Psoas muscle (tissue), 7 donors: ENCODE measurements at regions not wholly inside any gene's neighbourhood (a gene's known extent, or its start where the extent isn't known, plus 50 kb on each side); places are given as distances from the start of the nearest gene placed in this dataset.
"Not testable (repeated sequence)": the region's sequence is repeated elsewhere in the genome, so short reads cannot be mapped to it uniquely, and the experiment has no call there.

Experiments
- ATAC-seq, 4 donors: fragments of 200-7000 bp; cut with Tn5 transposase; one replicate each; pipeline ENCODE4 v1.9.1; 2020; ENCODE audit warnings: moderate library complexity in 3 of 4, mild to moderate bottlenecking in 2 of 4
- DNase-seq, 2 donors: peaks; one replicate each; pipeline ENCODE4 v3.0.0-alpha.2; 2020
- H3K27ac ChIP-seq: fragments of 200-600 bp; one replicate; pipeline ENCODE4 v1.8.0; 2022
- H3K27me3 ChIP-seq, 3 donors: fragments of 200-600 bp in 1 of 3; one replicate each; pipeline versions ENCODE4 v1.6.1 to v1.8.0; 2013 to 2022; ENCODE audit warnings: low read length in 2 of 3, mild to moderate bottlenecking in 2 of 3, moderate library complexity in 1 of 3; ENCODE audit not compliant: insufficient read depth in 3 of 3
- H3K36me3 ChIP-seq, 2 donors: fragments of 200-600 bp in 1 of 2; one replicate each; pipeline versions ENCODE4 v1.6.1 to v1.8.0; 2013 to 2022; ENCODE audit warnings: low read depth in 1 of 2, mild to moderate bottlenecking in 1 of 2, moderate library complexity in 1 of 2; ENCODE audit not compliant: insufficient read depth in 1 of 2
- H3K4me1 ChIP-seq: fragments of 200-600 bp; one replicate; pipeline ENCODE4 v1.8.0; 2022
- H3K4me3 ChIP-seq: fragments of 200-600 bp; one replicate; pipeline ENCODE4 v1.8.0; 2022; ENCODE audit warnings: mild to moderate bottlenecking
- H3K9me3 ChIP-seq: fragments of 200-600 bp; one replicate; pipeline ENCODE4 v1.8.0; 2022
- CTCF ChIP-seq: fragments of 200-600 bp; IDR thresholded peaks from one replicate; pipeline ENCODE4 v1.8.0; 2022; ENCODE audit warnings: antibody characterized with exemption
- WGBS, 3 donors: extraction: QIAGEN DNeasy Blood & Tissue Kit; methylation state at CpG; one replicate each; pipeline versions ENCODE4 v1.1.6 to v1.1.7; 2013; 5-methylcytosine and 5-hydroxymethylcytosine counted together
- intact Hi-C, 2 donors: fragments of 100-400 bp; cut with DNase I; formaldehyde crosslinking; loops; one replicate each; pipeline versions ENCODE4 v1.11.0 to v1.14.2; 2022
- donor health status: healthy with polysubstance abuse.
- donor health status: DM: no; HTN: no; CAD: no; lungs with moderate emphysema.
- donor health status: Bipolar disorder and iron deficiency.
- donor health status: healthy.
- donor health status: DM: yes; HTN: yes; CAD: no.
- donor health status: DM: no; HTN: no; CAD: no.
- donor health status: DM: yes; HTN: yes; CAD: no.

DNA sequence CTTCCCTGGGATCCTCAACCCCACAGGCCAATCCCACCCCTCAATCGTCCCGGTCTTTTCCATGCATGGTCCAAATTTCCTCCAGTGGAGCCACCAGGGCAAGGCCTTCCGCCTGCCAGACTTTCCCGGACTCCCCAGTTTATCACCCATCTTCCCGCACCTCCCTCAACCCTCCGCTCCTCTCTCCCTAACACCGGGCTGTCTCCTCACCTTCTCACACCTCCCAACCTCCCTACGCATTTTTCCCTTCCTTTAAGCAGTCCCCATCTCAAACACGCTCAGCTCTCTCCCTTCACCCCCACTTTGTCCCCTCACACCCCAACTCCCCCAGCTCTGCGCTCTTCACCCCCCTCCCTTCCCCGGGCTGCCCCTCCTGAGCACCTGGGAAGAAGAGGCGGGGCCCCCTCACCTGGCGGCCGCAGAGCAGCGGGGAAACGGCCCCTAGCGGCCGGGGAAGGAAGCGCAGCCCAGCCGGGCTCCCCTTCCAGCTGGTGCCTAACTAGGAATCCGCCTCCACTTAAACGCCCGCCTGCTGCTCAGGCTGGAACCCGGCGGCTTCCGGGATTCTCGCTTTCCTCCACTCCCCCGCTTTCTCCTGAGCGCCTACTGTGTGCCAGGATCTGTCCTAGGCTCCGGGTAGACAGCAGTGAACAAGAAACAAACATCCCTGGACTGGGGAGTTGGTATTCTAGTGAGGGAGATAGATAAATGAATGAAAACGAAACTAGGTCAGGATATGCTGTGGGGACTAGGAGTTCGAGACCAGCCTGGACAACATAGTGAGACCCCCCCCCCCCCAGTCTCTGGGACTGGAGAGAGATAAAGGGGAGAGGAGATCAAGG lies 126.7 kb downstream of the CRLF3 start:
- TF ChIP-seq CTCF, result peak; percentile 76
- H3K27ac ChIP-seq, H3K9me3 ChIP-seq, intact Hi-C loops, H3K4me1 ChIP-seq, H3K36me3 ChIP-seq: not testable (repeated sequence)
- peak; percentile 65 to 78 (median 72) for ATAC-seq
- H3K27me3 ChIP-seq, result peaks cover 0 to 54% (median 2%) of the 10 kb centered on the region in 3 donors
- peak overlapping the region; percentile 41 for H3K4me3 ChIP-seq
- peak; percentile 44 to 67 for DNase-seq
- WGBS, 3 donors, result 5 to 9% (median 8%) methylated on average over 27 to 32 of the region's 32 CpGs

- WGBS, 3 donors, result 83 to 85% (median 84%) methylated on average over 5 of the region's 5 CpGs
These were observed 128.3 kb downstream of the CRLF3 start for GRCh38 chr17:30696234-30696633.

GRCh38 chr17:30695265-30695811 lies 129.2 kb downstream of the CRLF3 start:
- DNase-seq, H3K36me3 ChIP-seq, ATAC-seq, H3K4me3 ChIP-seq, H3K4me1 ChIP-seq, H3K27ac ChIP-seq, intact Hi-C loops, H3K9me3 ChIP-seq: not testable (repeated sequence)
- 52 to 77% (median 66%) methylated on average over 1 of the region's 1 CpG for WGBS, 3 donors
- H3K27me3 ChIP-seq, result peaks cover 0 to 37% (median 2%) of the 10 kb centered on the region in 3 donors

More at GRCh38 chr17:30696234-30696633, 128.3 kb downstream of the CRLF3 start:
- H3K4me3 ChIP-seq, result no peak overlapping the region
- intact Hi-C loops, result no loop called here
- ATAC-seq, result no peak
- H3K27me3 ChIP-seq, result peaks cover 0 to 42% (median 2%) of the 10 kb centered on the region in 3 donors
- H3K36me3 ChIP-seq, result no peaks in the 10 kb centered on the region
- no peak for TF ChIP-seq CTCF
- H3K27ac ChIP-seq, result no peak overlapping the region
- H3K4me1 ChIP-seq, result no peaks in the 10 kb centered on the region
- H3K9me3 ChIP-seq, result no peaks in the 10 kb centered on the region
- no peak for DNase-seq

DNA sequence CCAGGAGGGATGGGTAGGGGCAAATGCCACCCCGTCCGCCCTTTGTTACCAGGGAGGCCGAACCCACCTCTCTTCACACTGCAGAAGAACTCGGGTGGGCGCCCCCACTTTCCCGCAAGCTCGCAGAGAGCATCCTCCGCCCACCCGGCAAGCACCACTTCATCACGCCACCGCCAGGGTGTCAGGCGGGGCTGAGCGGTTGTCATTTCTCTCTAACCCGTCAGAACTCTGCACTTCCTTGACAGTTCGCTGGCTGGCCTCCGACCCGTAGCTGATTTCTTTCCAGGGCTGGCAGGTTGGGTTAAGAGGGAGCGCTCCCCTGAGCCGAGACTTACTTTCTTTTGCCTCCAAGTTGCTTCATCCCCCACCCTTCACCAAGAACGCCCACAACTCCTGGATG lies 130.7 kb downstream of the CRLF3 start:
- ATAC-seq, result peak in 1 of 4 donors; percentile 35
- H3K36me3 ChIP-seq, DNase-seq, H3K4me3 ChIP-seq, H3K9me3 ChIP-seq, H3K4me1 ChIP-seq, intact Hi-C loops, H3K27ac ChIP-seq: not testable (repeated sequence)
- 5 to 6% (median 5%) methylated on average over 15 to 19 of the region's 20 CpGs for WGBS, 3 donors
- H3K27me3 ChIP-seq, result peaks cover 0 to 27% (median 2%) of the 10 kb centered on the region in 3 donors

DNA sequence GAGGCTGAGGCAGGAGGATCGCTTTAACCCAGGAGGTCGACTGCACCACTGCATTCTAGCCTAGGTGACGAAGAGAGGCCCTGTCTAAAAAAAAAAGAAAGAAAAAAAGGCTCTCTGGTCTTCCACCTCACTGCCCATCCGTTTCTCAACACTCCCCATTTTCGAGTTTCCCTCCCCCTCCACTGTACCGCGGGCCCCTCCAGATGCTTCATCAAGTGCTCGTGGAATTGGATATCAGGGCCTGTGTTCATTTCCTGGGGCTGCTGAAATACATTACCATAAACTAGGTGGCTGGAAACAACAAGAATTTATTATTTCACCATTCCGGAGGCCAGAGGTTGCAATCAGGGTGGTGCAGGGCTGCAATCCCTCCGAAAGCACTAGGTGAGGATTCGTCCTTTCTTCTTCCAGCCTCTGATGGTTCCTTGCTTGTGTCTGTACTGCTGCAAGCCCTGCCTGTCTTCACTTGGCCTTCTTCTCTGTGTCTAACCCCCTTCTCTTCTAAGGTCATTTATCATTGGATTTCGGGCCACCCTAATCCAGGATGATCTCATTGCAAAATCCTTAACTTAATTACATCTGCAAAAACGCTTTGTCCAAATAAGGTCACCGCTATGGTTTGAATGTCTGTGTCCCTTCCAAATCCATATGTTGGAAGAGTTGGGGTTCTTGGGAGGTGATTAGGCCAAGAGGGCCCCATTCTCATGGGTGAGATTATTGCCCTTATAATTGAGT lies 135.1 kb downstream of the CRLF3 start:
- DNase-seq, H3K9me3 ChIP-seq, H3K36me3 ChIP-seq, ATAC-seq, intact Hi-C loops, H3K4me1 ChIP-seq, H3K4me3 ChIP-seq, H3K27ac ChIP-seq: not testable (repeated sequence)
- peaks cover 0 to 13% (median 2%) of the 10 kb centered on the region in 3 donors for H3K27me3 ChIP-seq
- 76 to 80% (median 78%) methylated on average over 14 of the region's 14 CpGs for WGBS, 3 donors

DNA sequence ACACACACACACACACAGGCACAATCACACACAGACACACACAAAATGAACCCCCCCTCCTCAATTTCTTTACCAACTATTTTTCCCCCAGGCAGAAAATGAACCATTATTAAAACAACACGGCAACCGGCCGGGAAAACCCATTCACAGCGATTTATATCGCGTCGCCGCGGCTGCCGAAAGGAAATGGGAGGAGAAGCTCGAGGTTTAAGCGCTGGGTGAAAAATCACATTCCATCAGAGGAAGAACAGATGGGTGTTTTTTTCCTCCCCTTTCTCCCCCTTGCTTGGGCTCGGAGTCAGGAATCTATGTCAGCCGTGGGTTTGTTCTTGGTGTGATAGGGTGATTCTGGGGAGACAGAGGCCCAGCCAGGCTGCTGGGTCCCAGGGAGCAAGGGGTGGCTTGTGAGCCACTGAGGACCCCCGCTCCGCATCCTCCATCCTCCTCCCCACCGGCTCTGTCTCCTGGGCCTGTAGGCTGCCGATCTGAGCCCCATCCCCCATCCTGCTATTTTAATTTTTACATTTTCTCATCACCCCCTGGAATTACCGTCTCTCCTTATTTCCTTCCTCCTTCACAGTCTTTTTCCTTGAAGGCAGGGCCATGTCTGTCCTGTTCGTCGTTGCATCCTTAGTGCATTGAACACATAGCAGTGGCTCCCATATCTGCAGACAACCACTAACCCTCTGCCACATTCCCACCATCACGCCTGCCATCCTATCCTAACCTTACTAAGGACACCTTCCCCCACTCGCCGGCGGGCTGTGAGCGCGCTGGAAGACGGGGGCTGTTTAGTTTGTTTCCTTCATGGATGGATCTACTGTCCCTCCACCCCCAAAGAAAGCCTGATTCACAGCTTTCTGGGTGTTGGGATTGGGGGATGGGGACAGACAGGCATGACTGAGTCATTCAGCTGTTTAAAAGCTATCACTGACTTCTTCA lies 137.7 kb downstream of the CRLF3 start:
- DNase-seq, H3K36me3 ChIP-seq, H3K27ac ChIP-seq, intact Hi-C loops, H3K9me3 ChIP-seq, H3K4me1 ChIP-seq, H3K4me3 ChIP-seq, ATAC-seq, H3K27me3 ChIP-seq: not testable (repeated sequence)
- 32 to 37% (median 33%) methylated on average over 24 to 25 of the region's 28 CpGs for WGBS, 3 donors

GRCh38 chr17:30682280-30682679 lies 142.2 kb downstream of the CRLF3 start:
- intact Hi-C loops, H3K27ac ChIP-seq, H3K36me3 ChIP-seq, H3K9me3 ChIP-seq, ATAC-seq, H3K4me1 ChIP-seq, DNase-seq, H3K4me3 ChIP-seq, H3K27me3 ChIP-seq: not testable (repeated sequence)
- WGBS, 3 donors, result 92 to 96% (median 96%) methylated on average over 4 of the region's 4 CpGs

DNA sequence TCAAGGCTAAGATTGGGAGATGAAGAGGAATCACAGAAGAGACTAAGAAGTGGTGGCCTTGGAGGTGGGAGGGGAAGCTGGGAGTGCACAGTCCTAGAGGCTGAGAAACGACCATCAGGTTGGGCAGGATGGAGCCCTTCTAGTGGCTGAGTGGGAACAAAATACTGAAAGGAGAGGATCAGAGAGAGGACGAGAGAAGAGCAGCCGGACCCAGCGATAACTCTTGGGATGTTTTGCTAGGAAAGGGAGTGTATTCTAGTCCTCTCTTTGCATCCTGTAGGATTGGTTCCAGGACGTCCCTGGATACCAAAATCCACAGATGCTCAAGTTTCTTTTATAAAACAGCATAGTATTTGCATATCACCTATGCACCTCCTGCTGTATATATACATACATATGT lies 143.8 kb downstream of the CRLF3 start:
- H3K9me3 ChIP-seq, DNase-seq, ATAC-seq, H3K4me1 ChIP-seq, intact Hi-C loops, H3K4me3 ChIP-seq, H3K27ac ChIP-seq, H3K27me3 ChIP-seq, H3K36me3 ChIP-seq: not testable (repeated sequence)
- 42 to 58% (median 53%) methylated on average over 4 of the region's 5 CpGs for WGBS, 3 donors
